Osteoblast (primary cell): ENCODE measurements at regions not wholly inside any gene's neighbourhood (a gene's known extent, or its start where the extent isn't known, plus 50 kb on each side); places are given as distances from the start of the nearest gene placed in this dataset.

ENCODE experiments used
- DNase-seq: peaks from one replicate; pipeline ENCODE4 v3.0.0; 2011; ENCODE audit warnings: low spot score, mixed read lengths; ENCODE audit not compliant: insufficient read length; ENCODE audit errors: missing footprints
- H2AFZ ChIP-seq: 2 replicates; pipeline ENCODE4 v1.6.0; 2011; ENCODE audit warnings: mild to moderate bottlenecking, low read length
- H3K27ac ChIP-seq: 2 replicates; pipeline ENCODE4 v1.5.1; 2011; ENCODE audit warnings: mild to moderate bottlenecking, low read depth, low read length, moderate library complexity
- H3K27me3 ChIP-seq: 2 replicates; pipeline ENCODE4 v1.6.0; 2012; ENCODE audit warnings: mild to moderate bottlenecking, control low read depth, inconsistent platforms, low read length, moderate library complexity; ENCODE audit not compliant: insufficient read depth
- H3K36me3 ChIP-seq: 2 replicates; pipeline ENCODE4 v1.5.1; 2011; ENCODE audit warnings: mild to moderate bottlenecking, low read length, control low read depth, moderate library complexity; ENCODE audit not compliant: insufficient read depth
- H3K4me1 ChIP-seq: 2 replicates; pipeline ENCODE4 v1.5.1; 2011; ENCODE audit warnings: mild to moderate bottlenecking, low read length, control low read depth, moderate library complexity; ENCODE audit not compliant: insufficient read depth
- H3K4me2 ChIP-seq: 2 replicates; pipeline ENCODE4 v1.6.0; 2011; ENCODE audit warnings: mild to moderate bottlenecking, low read length; ENCODE audit not compliant: insufficient read depth
- H3K4me3 ChIP-seq: fragments of 200-600 bp; sonication (generic); 3 replicates; pipeline ENCODE4 v1.5.1; 2012; ENCODE audit warnings: mild to moderate bottlenecking, low read length, inconsistent platforms; ENCODE audit not compliant: insufficient read depth
- H3K79me2 ChIP-seq: 2 replicates; pipeline ENCODE4 v1.6.0; 2012; ENCODE audit warnings: mild to moderate bottlenecking, low read length, control low read depth, inconsistent platforms; ENCODE audit not compliant: insufficient read depth
- H3K9me3 ChIP-seq: 2 replicates; pipeline ENCODE4 v1.5.1; 2011; ENCODE audit warnings: low read depth, low read length, control low read depth
- H4K20me1 ChIP-seq: 2 replicates; pipeline ENCODE4 v1.6.0; 2012; ENCODE audit warnings: mild to moderate bottlenecking, low read length, control low read depth; ENCODE audit not compliant: insufficient read depth
- CTCF ChIP-seq: IDR thresholded peaks from 2 replicates; pipeline ENCODE4 v1.5.1; 2011; ENCODE audit warnings: mild to moderate bottlenecking, low read depth, low read length, moderate library complexity; ENCODE audit errors: extremely low read depth

- Histone ChIP-seq H2AFZ (no peak overlapping the region), H3K9me3 (no peaks in the 10 kb centered on the region), H3K36me3 (no peaks in the 10 kb centered on the region), H4K20me1 (peaks cover 10% of the 10 kb centered on the region), H3K4me1 (peaks cover 12% of the 10 kb centered on the region), H3K79me2 (peaks cover 18% of the 10 kb centered on the region), H3K4me2 (peak overlapping the region; percentile 46), H3K27me3 (no peaks in the 10 kb centered on the region), H3K27ac (peak overlapping the region; percentile 22), H3K4me3 (no peak overlapping the region)
- no peak for TF ChIP-seq CTCF
- no peak for DNase-seq
Observed at GRCh38 chr13:107743100-107743499, 472.2 kb downstream of the LIG4 start.

GRCh38 chr13:107742544-107742943 is 472.8 kb downstream of the LIG4 start:
- no peak overlapping the region for H3K4me2 ChIP-seq
- H4K20me1 ChIP-seq = peaks cover 10% of the 10 kb centered on the region
- H3K4me3 ChIP-seq = no peak overlapping the region
- no peak overlapping the region for H3K27ac ChIP-seq
- H2AFZ ChIP-seq = no peak overlapping the region
- no peak for DNase-seq
- peaks cover 18% of the 10 kb centered on the region for H3K79me2 ChIP-seq
- H3K9me3 ChIP-seq = no peaks in the 10 kb centered on the region
- H3K4me1 ChIP-seq = peaks cover 12% of the 10 kb centered on the region
- no peaks in the 10 kb centered on the region for H3K36me3 ChIP-seq
- H3K27me3 ChIP-seq = no peaks in the 10 kb centered on the region
- peak; percentile 6 for TF ChIP-seq CTCF

- Histone ChIP-seq H2AFZ (no peak overlapping the region), H3K27ac (no peak overlapping the region), H3K79me2 (peaks cover 23% of the 10 kb centered on the region), H3K4me2 (no peak overlapping the region), H3K36me3 (no peaks in the 10 kb centered on the region), H3K9me3 (no peaks in the 10 kb centered on the region), H3K4me1 (peaks cover 4% of the 10 kb centered on the region), H3K4me3 (no peak overlapping the region), H4K20me1 (peaks cover 13% of the 10 kb centered on the region), H3K27me3 (no peaks in the 10 kb centered on the region)
- TF ChIP-seq CTCF = no peak
- DNase-seq = no peak
Observed at GRCh38 chr13:107738004-107738403, 477.3 kb downstream of the LIG4 start.

- peaks cover 13% of the 10 kb centered on the region for H3K79me2 ChIP-seq
- no peaks in the 10 kb centered on the region for H3K36me3 ChIP-seq
- no peak overlapping the region for H3K4me2 ChIP-seq
- H3K9me3 ChIP-seq = no peaks in the 10 kb centered on the region
- no peak overlapping the region for H2AFZ ChIP-seq
- peaks cover 5% of the 10 kb centered on the region for H4K20me1 ChIP-seq
- DNase-seq = no peak
- H3K4me3 ChIP-seq = no peak overlapping the region
- no peaks in the 10 kb centered on the region for H3K4me1 ChIP-seq
- no peaks in the 10 kb centered on the region for H3K27me3 ChIP-seq
- TF ChIP-seq CTCF = no peak
- H3K27ac ChIP-seq = no peak overlapping the region
Observed at GRCh38 chr13:107736731-107737130, 478.6 kb downstream of the LIG4 start.
